ENCODE measurements at regions not wholly inside any gene's neighbourhood (a gene's known extent, or its start where the extent isn't known, plus 50 kb on each side); places are given as distances from the start of the nearest gene placed in this dataset.
A peak's percentile ranks its signal among the peaks of the same experiment; 100 is the strongest.

GRCh38 chr3:27626596-27627118 is 95.5 kb downstream of the EOMES start (continued):
- no peak for TF ChIP-seq EZH2phosphoT487 (IDR thresholded peaks at IDR 0.05; ENCODE audit: unreplicated experiment)

GRCh38 chr3:27625864-27626263 is 96.3 kb downstream of the EOMES start:
- H3K9me3 Mint-ChIP-seq: peaks cover 4% of the 10 kb centered on the region; the same call in 2 of the 3 replicates
- no peak for DNase-seq (ENCODE audit: low spot score)
- no peak for TF ChIP-seq EZH2phosphoT487 (IDR thresholded peaks at IDR 0.05; ENCODE audit: unreplicated experiment)
- TF ChIP-seq JUNB (IDR thresholded peaks at IDR 0.05; ENCODE audit: unreplicated experiment): no peak
- TF ChIP-seq REST (IDR thresholded peaks at IDR 0.05; ENCODE audit: unreplicated experiment): no peak
- TF ChIP-seq ZNF331 (CRISPR knock-in tag; IDR thresholded peaks at IDR 0.05; ENCODE audit: low read depth): no peak
- TF ChIP-seq ZNF114 (CRISPR knock-in tag; IDR thresholded peaks at IDR 0.05): no peak
- TF ChIP-seq POLR2AphosphoS5 (IDR thresholded peaks at IDR 0.05; ENCODE audit: low read depth): no peak
- no peak for TF ChIP-seq ZNF462 (CRISPR knock-in tag; IDR thresholded peaks at IDR 0.05)
- no peak for TF ChIP-seq NANOG (IDR thresholded peaks at IDR 0.05; ENCODE audit: borderline replicate concordance)
- TF ChIP-seq CTCF (conservative IDR thresholded peaks at IDR 0.05; ENCODE audit: low read depth in 2 of 2): no peak
- no peak for TF ChIP-seq EZH2 (IDR thresholded peaks at IDR 0.05; ENCODE audit: low read depth, unreplicated experiment)
- TF ChIP-seq ETS1 (IDR thresholded peaks at IDR 0.05): no peak
- TF ChIP-seq CREB1 (CRISPR knock-in tag; IDR thresholded peaks at IDR 0.05; ENCODE audit: low read depth): no peak
- no peak for TF ChIP-seq STAT1 (IDR thresholded peaks at IDR 0.05; ENCODE audit: unreplicated experiment)
- Histone ChIP-seq H3K9me2 (ENCODE audit: insufficient read depth) (peaks cover 4% of the 10 kb centered on the region), H3K79me2 (replicated peaks; ENCODE audit: insufficient read depth) (no peaks in the 10 kb centered on the region), H3K4me3 (no peak overlapping the region), H3K4me2 (no peak overlapping the region), H3K36me3 (ENCODE audit: insufficient read depth) (no peaks in the 10 kb centered on the region), H4K20me1 (replicated peaks; ENCODE audit: insufficient read depth) (no peaks in the 10 kb centered on the region), H3K4me1 (ENCODE audit: insufficient read depth) (no peaks in the 10 kb centered on the region), H3F3A (replicated peaks; ENCODE audit: low read depth) (no peaks in the 10 kb centered on the region), H3K27me3 (ENCODE audit: insufficient read depth) (no peaks in the 10 kb centered on the region), H2AFZ (peak overlapping the region; percentile 72; the same call in 1 of the 2 replicates), H3K27ac (ENCODE audit: low read depth) (no peak overlapping the region)
- H3K4me1 Mint-ChIP-seq: peaks cover 5% of the 10 kb centered on the region; the same call in 2 of the 3 replicates
- no peak for ATAC-seq
- no peak overlapping the region for H3K27ac Mint-ChIP-seq
- peaks cover 2% of the 10 kb centered on the region for H3K27me3 Mint-ChIP-seq (ENCODE audit: insufficient read depth, low read depth, poor library complexity)
- H3K4me3 Mint-ChIP-seq: no peak overlapping the region
- no peaks in the 10 kb centered on the region for H3K36me3 Mint-ChIP-seq (ENCODE audit: low read depth)

Data from GM23338 (cell line).